ENCODE measurements at regions not wholly inside any gene's neighbourhood (a gene's known extent, or its start where the extent isn't known, plus 50 kb on each side); places are given as distances from the start of the nearest gene placed in this dataset.

GRCh38 chr2:136381245-136381644 lies 263.3 kb upstream of the CXCR4 start:
- Histone ChIP-seq H3K27me3 (ENCODE audit: insufficient read depth, low read depth, low read length) (no peaks in the 10 kb centered on the region), H3K4me2 (ENCODE audit: low read length) (no peak overlapping the region), H4K20me1 (ENCODE audit: insufficient read depth) (no peaks in the 10 kb centered on the region), H3K36me3 (ENCODE audit: insufficient read depth, low read length) (no peaks in the 10 kb centered on the region), H2AFZ (ENCODE audit: low read depth, low read length) (no peak overlapping the region), H3F3A (ENCODE audit: insufficient read depth, low read length, poor library complexity, severe bottlenecking) (no peaks in the 10 kb centered on the region), H3K27ac (ENCODE audit: low read length) (no peak overlapping the region), H3K9me3 (ENCODE audit: low read length) (no peaks in the 10 kb centered on the region), H3K9ac (ENCODE audit: low read length) (no peak overlapping the region), H3K79me2 (replicated peaks; ENCODE audit: insufficient read depth, low read length) (no peaks in the 10 kb centered on the region), H3K9me2 (ENCODE audit: insufficient read depth, low read length) (no peaks in the 10 kb centered on the region), H3K4me3 (ENCODE audit: low read length) (no peak overlapping the region)
- TF ChIP-seq MXI1 (conservative IDR thresholded peaks at IDR 0.05; ENCODE audit: poor library complexity, severe bottlenecking) = no peak
- TF ChIP-seq EZH2 (IDR thresholded peaks at IDR 0.05; ENCODE audit: borderline replicate concordance, insufficient read depth, low read length, poor library complexity, severe bottlenecking) = no peak
- no peak for TF ChIP-seq TAF1 (IDR thresholded peaks at IDR 0.05; ENCODE audit: low read depth)
- TF ChIP-seq SMC3 (conservative IDR thresholded peaks at IDR 0.05; ENCODE audit: poor library complexity) = no peak
- TF ChIP-seq, protein P1, sequence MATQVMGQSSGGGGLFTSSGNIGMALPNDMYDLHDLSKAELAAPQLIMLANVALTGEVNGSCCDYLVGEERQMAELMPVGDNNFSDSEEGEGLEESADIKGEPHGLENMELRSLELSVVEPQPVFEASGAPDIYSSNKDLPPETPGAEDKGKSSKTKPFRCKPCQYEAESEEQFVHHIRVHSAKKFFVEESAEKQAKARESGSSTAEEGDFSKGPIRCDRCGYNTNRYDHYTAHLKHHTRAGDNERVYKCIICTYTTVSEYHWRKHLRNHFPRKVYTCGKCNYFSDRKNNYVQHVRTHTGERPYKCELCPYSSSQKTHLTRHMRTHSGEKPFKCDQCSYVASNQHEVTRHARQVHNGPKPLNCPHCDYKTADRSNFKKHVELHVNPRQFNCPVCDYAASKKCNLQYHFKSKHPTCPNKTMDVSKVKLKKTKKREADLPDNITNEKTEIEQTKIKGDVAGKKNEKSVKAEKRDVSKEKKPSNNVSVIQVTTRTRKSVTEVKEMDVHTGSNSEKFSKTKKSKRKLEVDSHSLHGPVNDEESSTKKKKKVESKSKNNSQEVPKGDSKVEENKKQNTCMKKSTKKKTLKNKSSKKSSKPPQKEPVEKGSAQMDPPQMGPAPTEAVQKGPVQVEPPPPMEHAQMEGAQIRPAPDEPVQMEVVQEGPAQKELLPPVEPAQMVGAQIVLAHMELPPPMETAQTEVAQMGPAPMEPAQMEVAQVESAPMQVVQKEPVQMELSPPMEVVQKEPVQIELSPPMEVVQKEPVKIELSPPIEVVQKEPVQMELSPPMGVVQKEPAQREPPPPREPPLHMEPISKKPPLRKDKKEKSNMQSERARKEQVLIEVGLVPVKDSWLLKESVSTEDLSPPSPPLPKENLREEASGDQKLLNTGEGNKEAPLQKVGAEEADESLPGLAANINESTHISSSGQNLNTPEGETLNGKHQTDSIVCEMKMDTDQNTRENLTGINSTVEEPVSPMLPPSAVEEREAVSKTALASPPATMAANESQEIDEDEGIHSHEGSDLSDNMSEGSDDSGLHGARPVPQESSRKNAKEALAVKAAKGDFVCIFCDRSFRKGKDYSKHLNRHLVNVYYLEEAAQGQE (IDR thresholded peaks at IDR 0.05; ENCODE audit: borderline replicate concordance) = no peak
- no peak for TF ChIP-seq POLR2AphosphoS5 (IDR thresholded peaks at IDR 0.05)
- no peak for TF ChIP-seq EP300 (conservative IDR thresholded peaks at IDR 0.05; ENCODE audit: poor library complexity, severe bottlenecking)
- no peak for TF ChIP-seq CTCF (IDR thresholded peaks at IDR 0.05; ENCODE audit: poor library complexity, severe bottlenecking)
- TF ChIP-seq RAD21 (conservative IDR thresholded peaks at IDR 0.05) = no peak

DNA sequence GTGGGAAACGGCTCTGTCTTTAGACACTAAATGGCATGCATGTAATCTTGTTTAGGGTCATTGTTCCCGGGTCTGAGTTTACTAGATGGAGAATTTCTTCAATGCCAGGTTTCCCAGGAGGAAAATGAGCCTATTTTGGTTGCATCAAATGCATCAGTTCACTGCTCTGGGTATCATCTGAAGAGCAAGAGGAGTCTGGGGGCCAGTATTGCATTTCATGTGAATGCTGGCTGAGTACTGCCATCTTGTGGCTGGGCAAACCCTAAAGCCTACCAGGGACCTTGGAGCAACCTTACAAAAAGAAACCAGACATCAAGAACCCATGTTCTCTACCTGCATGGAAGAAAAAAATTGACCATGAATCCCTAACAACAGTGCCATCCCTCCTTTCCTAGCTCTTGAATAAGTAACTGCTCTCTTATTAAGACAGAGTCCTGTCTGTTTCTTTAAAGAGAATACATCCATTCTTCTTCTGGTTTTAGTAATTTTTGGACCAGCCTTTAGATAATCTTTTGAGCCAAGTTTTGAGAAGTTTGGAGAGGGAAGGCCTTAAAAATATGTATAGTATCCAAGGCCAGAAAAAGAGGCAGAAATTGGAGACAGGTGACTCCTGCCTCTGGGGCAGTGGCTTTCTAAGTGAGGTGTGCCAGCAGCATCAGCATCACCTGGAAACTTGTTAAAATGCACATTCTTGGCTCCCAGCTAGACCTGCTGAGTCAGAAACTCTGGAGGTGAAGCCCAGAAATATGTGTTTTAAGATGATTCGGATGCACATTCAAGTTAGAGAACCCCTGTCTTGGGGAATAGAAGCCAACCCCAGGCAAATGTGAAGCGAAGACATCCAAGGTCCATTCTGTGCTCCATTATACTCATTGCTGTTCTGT lies 261.0 kb upstream of the CXCR4 start:
- Histone ChIP-seq H3K4me3 (ENCODE audit: low read length) (no peak overlapping the region), H3F3A (ENCODE audit: insufficient read depth, low read length, poor library complexity, severe bottlenecking) (no peaks in the 10 kb centered on the region), H3K79me2 (replicated peaks; ENCODE audit: insufficient read depth, low read length) (no peaks in the 10 kb centered on the region), H3K9ac (ENCODE audit: low read length) (no peak overlapping the region), H2AFZ (ENCODE audit: low read depth, low read length) (no peak overlapping the region), H3K9me2 (ENCODE audit: insufficient read depth, low read length) (no peaks in the 10 kb centered on the region), H4K20me1 (ENCODE audit: insufficient read depth) (no peaks in the 10 kb centered on the region), H3K9me3 (ENCODE audit: low read length) (no peaks in the 10 kb centered on the region), H3K36me3 (ENCODE audit: insufficient read depth, low read length) (no peaks in the 10 kb centered on the region), H3K4me2 (ENCODE audit: low read length) (no peak overlapping the region), H3K27me3 (ENCODE audit: insufficient read depth, low read depth, low read length) (no peaks in the 10 kb centered on the region), H3K27ac (ENCODE audit: low read length) (no peak overlapping the region)
- TF ChIP-seq SMC3 (conservative IDR thresholded peaks at IDR 0.05; ENCODE audit: poor library complexity) (peak; percentile 68), POLR2AphosphoS5 (IDR thresholded peaks at IDR 0.05) (no peak), EZH2 (IDR thresholded peaks at IDR 0.05; ENCODE audit: borderline replicate concordance, insufficient read depth, low read length, poor library complexity, severe bottlenecking) (no peak), TAF1 (IDR thresholded peaks at IDR 0.05; ENCODE audit: low read depth) (no peak), CTCF (IDR thresholded peaks at IDR 0.05; ENCODE audit: poor library complexity, severe bottlenecking) (peak; percentile 55), MXI1 (conservative IDR thresholded peaks at IDR 0.05; ENCODE audit: poor library complexity, severe bottlenecking) (no peak), RAD21 (conservative IDR thresholded peaks at IDR 0.05) (peak; percentile 64), EP300 (conservative IDR thresholded peaks at IDR 0.05; ENCODE audit: poor library complexity, severe bottlenecking) (no peak)
- TF ChIP-seq, protein P1 (IDR thresholded peaks at IDR 0.05; ENCODE audit: borderline replicate concordance) = no peak

Data from neural cell (in vitro differentiated cells).